ENCODE measurements at regions not wholly inside any gene's neighbourhood (a gene's known extent, or its start where the extent isn't known, plus 50 kb on each side); places are given as distances from the start of the nearest gene placed in this dataset.
"Not testable (repeated sequence)": the region's sequence is repeated elsewhere in the genome, so short reads cannot be mapped to it uniquely, and the experiment has no call there.

GRCh38 chr17:77055453-77055852 is 85.3 kb upstream of the SEC14L1 start:
- Histone ChIP-seq H3K9ac (ENCODE audit: low read depth, low read length) (no peak overlapping the region), H3K9me3 (ENCODE audit: control insufficient read depth, insufficient read depth, low read length) (no peaks in the 10 kb centered on the region), H3K4me1 (ENCODE audit: insufficient read depth, low read length) (peaks cover 9% of the 10 kb centered on the region; the same call in 1 of the 2 replicates), H3K36me3 (ENCODE audit: insufficient read depth, low read length) (no peaks in the 10 kb centered on the region)

- H3K9ac ChIP-seq (ENCODE audit: low read depth, low read length), result no peak overlapping the region
- H3K4me1 ChIP-seq (ENCODE audit: insufficient read depth, low read length), result peaks cover 9% of the 10 kb centered on the region; the same call in 1 of the 2 replicates
- H3K36me3 ChIP-seq (ENCODE audit: insufficient read depth, low read length), result no peaks in the 10 kb centered on the region
- H3K9me3 ChIP-seq (ENCODE audit: control insufficient read depth, insufficient read depth, low read length), result no peaks in the 10 kb centered on the region
These were observed 82.8 kb upstream of the SEC14L1 start for GRCh38 chr17:77058016-77058415.

- no peak overlapping the region for H3K9ac ChIP-seq (ENCODE audit: low read depth, low read length)
- no peaks in the 10 kb centered on the region for H3K36me3 ChIP-seq (ENCODE audit: insufficient read depth, low read length)
- peaks cover 2% of the 10 kb centered on the region; the same call in 1 of the 2 replicates for H3K4me1 ChIP-seq (ENCODE audit: insufficient read depth, low read length)
- H3K9me3 ChIP-seq (ENCODE audit: control insufficient read depth, insufficient read depth, low read length), result no peaks in the 10 kb centered on the region
These were observed 79.1 kb upstream of the SEC14L1 start for GRCh38 chr17:77061669-77062068.

- peaks cover 3% of the 10 kb centered on the region; the same call in 1 of the 2 replicates for H3K4me1 ChIP-seq (ENCODE audit: insufficient read depth, low read length)
- H3K36me3 ChIP-seq (ENCODE audit: insufficient read depth, low read length), result no peaks in the 10 kb centered on the region
- no peaks in the 10 kb centered on the region for H3K9me3 ChIP-seq (ENCODE audit: control insufficient read depth, insufficient read depth, low read length)
- H3K9ac ChIP-seq (ENCODE audit: low read depth, low read length), result no peak overlapping the region
These were observed 76.2 kb upstream of the SEC14L1 start for GRCh38 chr17:77064598-77064997.

- Histone ChIP-seq H3K4me1 (ENCODE audit: insufficient read depth, low read length) (peaks cover 3% of the 10 kb centered on the region; the same call in 1 of the 2 replicates), H3K9ac (ENCODE audit: low read depth, low read length) (no peak overlapping the region), H3K36me3 (ENCODE audit: insufficient read depth, low read length) (no peaks in the 10 kb centered on the region), H3K9me3 (ENCODE audit: control insufficient read depth, insufficient read depth, low read length) (no peaks in the 10 kb centered on the region)
These were observed 74.6 kb upstream of the SEC14L1 start for GRCh38 chr17:77066165-77066564.

- not testable (repeated sequence) for H3K36me3 ChIP-seq (ENCODE audit: insufficient read depth, low read length); H3K4me1 ChIP-seq (ENCODE audit: insufficient read depth, low read length)
These were observed 73.9 kb upstream of the SEC14L1 start for GRCh38 chr17:77066726-77067409.

GRCh38 chr17:77068915-77069314 is 71.9 kb upstream of the SEC14L1 start:
- Histone ChIP-seq H3K9me3 (ENCODE audit: control insufficient read depth, insufficient read depth, low read length) (no peaks in the 10 kb centered on the region), H3K9ac (ENCODE audit: low read depth, low read length) (no peak overlapping the region), H3K4me1 (ENCODE audit: insufficient read depth, low read length) (peaks cover 3% of the 10 kb centered on the region; the same call in 1 of the 2 replicates), H3K36me3 (ENCODE audit: insufficient read depth, low read length) (no peaks in the 10 kb centered on the region)

More at GRCh38 chr17:77066726-77067409, 73.9 kb upstream of the SEC14L1 start:
- H3K9ac ChIP-seq (ENCODE audit: low read depth, low read length); H3K9me3 ChIP-seq (ENCODE audit: control insufficient read depth, insufficient read depth, low read length): not testable (repeated sequence)

GRCh38 chr17:77070888-77071279 is 69.9 kb upstream of the SEC14L1 start:
- Histone ChIP-seq H3K36me3 (ENCODE audit: insufficient read depth, low read length) (no peaks in the 10 kb centered on the region), H3K9ac (ENCODE audit: low read depth, low read length) (no peak overlapping the region), H3K9me3 (ENCODE audit: control insufficient read depth, insufficient read depth, low read length) (no peaks in the 10 kb centered on the region), H3K4me1 (ENCODE audit: insufficient read depth, low read length) (peaks cover 3% of the 10 kb centered on the region; the same call in 1 of the 2 replicates)

GRCh38 chr17:77071925-77072490 is 68.8 kb upstream of the SEC14L1 start:
- Histone ChIP-seq H3K36me3 (ENCODE audit: insufficient read depth, low read length) (no peaks in the 10 kb centered on the region), H3K9me3 (ENCODE audit: control insufficient read depth, insufficient read depth, low read length) (no peaks in the 10 kb centered on the region), H3K9ac (ENCODE audit: low read depth, low read length) (no peak overlapping the region), H3K4me1 (ENCODE audit: insufficient read depth, low read length) (peaks cover 9% of the 10 kb centered on the region; the same call in 1 of the 2 replicates)

- Histone ChIP-seq H3K9ac (ENCODE audit: low read depth, low read length) (no peak overlapping the region), H3K9me3 (ENCODE audit: control insufficient read depth, insufficient read depth, low read length) (no peaks in the 10 kb centered on the region), H3K4me1 (ENCODE audit: insufficient read depth, low read length) (peaks cover 9% of the 10 kb centered on the region; the same call in 1 of the 2 replicates), H3K36me3 (ENCODE audit: insufficient read depth, low read length) (no peaks in the 10 kb centered on the region)
These were observed 68.1 kb upstream of the SEC14L1 start for GRCh38 chr17:77072670-77073069.

- Histone ChIP-seq H3K9ac (ENCODE audit: low read depth, low read length) (no peak overlapping the region), H3K36me3 (ENCODE audit: insufficient read depth, low read length) (no peaks in the 10 kb centered on the region), H3K4me1 (ENCODE audit: insufficient read depth, low read length) (0 out of 2 replicates have a peak, but pooled peaks cover 9% of the 10 kb centered on the region), H3K9me3 (ENCODE audit: control insufficient read depth, insufficient read depth, low read length) (no peaks in the 10 kb centered on the region)
These were observed 66.1 kb upstream of the SEC14L1 start for GRCh38 chr17:77074681-77075080.

GRCh38 chr17:77076124-77076830 is 64.5 kb upstream of the SEC14L1 start:
- 0 out of 2 replicates have a peak, but pooled peaks cover 9% of the 10 kb centered on the region for H3K4me1 ChIP-seq (ENCODE audit: insufficient read depth, low read length)
- no peaks in the 10 kb centered on the region for H3K36me3 ChIP-seq (ENCODE audit: insufficient read depth, low read length)
- H3K9ac ChIP-seq (ENCODE audit: low read depth, low read length), result no peak overlapping the region
- no peaks in the 10 kb centered on the region for H3K9me3 ChIP-seq (ENCODE audit: control insufficient read depth, insufficient read depth, low read length)

- no peaks in the 10 kb centered on the region for H3K9me3 ChIP-seq (ENCODE audit: control insufficient read depth, insufficient read depth, low read length)
- H3K4me1 ChIP-seq (ENCODE audit: insufficient read depth, low read length), result no peaks in the 10 kb centered on the region; the same call in 1 of the 2 replicates
- no peaks in the 10 kb centered on the region for H3K36me3 ChIP-seq (ENCODE audit: insufficient read depth, low read length)
- H3K9ac ChIP-seq (ENCODE audit: low read depth, low read length), result no peak overlapping the region
These were observed 57.2 kb upstream of the SEC14L1 start for GRCh38 chr17:77083531-77083930.

- Histone ChIP-seq H3K9ac (ENCODE audit: low read depth, low read length) (no peak overlapping the region), H3K36me3 (ENCODE audit: insufficient read depth, low read length) (peaks cover 4% of the 10 kb centered on the region; the same call in 1 of the 2 replicates), H3K4me1 (ENCODE audit: insufficient read depth, low read length) (no peaks in the 10 kb centered on the region; the same call in 1 of the 2 replicates), H3K9me3 (ENCODE audit: control insufficient read depth, insufficient read depth, low read length) (no peaks in the 10 kb centered on the region)
These were observed 54.8 kb upstream of the SEC14L1 start for GRCh38 chr17:77085926-77086432.

All from ES-I3 (cell line).